ENCODE measurements at regions not wholly inside any gene's neighbourhood (a gene's known extent, or its start where the extent isn't known, plus 50 kb on each side); places are given as distances from the start of the nearest gene placed in this dataset.

GRCh38 chr2:19045151-19045550 lies 313.3 kb downstream of the OSR1 start:
- no peak for TF ChIP-seq EZH2 (IDR thresholded peaks at IDR 0.05; ENCODE audit: low read length)
- TF ChIP-seq CTCF (optimal IDR thresholded peaks at IDR 0.05 in 1 of 3, IDR thresholded peaks at IDR 0.05 in 1 of 3, conservative IDR thresholded peaks at IDR 0.05 in 1 of 3; ENCODE audit: extremely low read depth in 1 of 3, insufficient read depth in 2 of 3, low read length in 3 of 3), result no peak

Measured in keratinocyte (primary cell).